Mesothelial cell of epicardium (in vitro differentiated cells): ENCODE measurements at regions not wholly inside any gene's neighbourhood (a gene's known extent, or its start where the extent isn't known, plus 50 kb on each side); places are given as distances from the start of the nearest gene placed in this dataset.

Experiments
- DNase-seq, 2 experiments: peaks; one replicate each; pipeline ENCODE4 v3.0.0; 2021; ENCODE audit warnings: low spot score in 2 of 2; ENCODE audit not compliant: unreplicated experiment in 2 of 2
- H3K27ac Mint-ChIP-seq: 2 replicates; pipeline ENCODE4 v1.8.0; 2021; ENCODE audit warnings: mixed read lengths
- H3K27me3 Mint-ChIP-seq: 2 replicates; pipeline ENCODE4 v1.8.0; 2021; ENCODE audit warnings: low read depth, mixed read lengths
- H3K36me3 Mint-ChIP-seq: 2 replicates; pipeline ENCODE4 v1.8.0; 2021; ENCODE audit warnings: mixed read lengths
- H3K4me1 Mint-ChIP-seq: 2 replicates; pipeline ENCODE4 v1.8.0; 2021; ENCODE audit warnings: mixed read lengths
- H3K4me3 Mint-ChIP-seq: 2 replicates; pipeline ENCODE4 v1.8.0; 2021; ENCODE audit warnings: mild to moderate bottlenecking, moderate library complexity, mixed read lengths
- H3K9me3 Mint-ChIP-seq: 2 replicates; pipeline ENCODE4 v1.8.0; 2021; ENCODE audit warnings: mixed read lengths
- TF ChIP-seq, protein P1 (sequence below): fragments of 200-600 bp; sonication (generic); IDR thresholded peaks from one replicate; pipeline ENCODE4 v1.5.0; 2021; ENCODE audit warnings: antibody characterized with exemption; ENCODE audit not compliant: unreplicated experiment

DNA sequence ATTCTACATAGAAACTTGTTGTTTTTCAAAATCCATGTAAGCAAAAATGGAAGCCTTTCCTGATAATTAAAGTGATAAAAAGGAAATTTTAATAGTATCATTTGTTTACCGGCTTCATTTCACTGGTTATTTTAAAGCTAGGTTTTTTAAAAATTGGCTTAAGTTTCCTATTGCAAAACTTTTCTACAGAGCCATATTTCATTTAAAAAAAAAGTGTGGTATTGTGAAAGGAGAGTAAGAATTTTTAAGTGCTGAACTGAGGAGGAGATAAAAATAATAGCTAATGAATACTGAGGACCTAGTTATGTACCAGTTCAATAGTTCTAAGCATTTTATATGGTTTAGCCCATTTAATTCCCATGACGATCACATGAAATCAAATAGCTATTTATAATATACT is 172.2 kb upstream of the COL1A2 start:
- H3K27me3 Mint-ChIP-seq, result peaks cover 4% of the 10 kb centered on the region
- H3K4me1 Mint-ChIP-seq, result peaks cover 8% of the 10 kb centered on the region
- TF ChIP-seq, protein P1, sequence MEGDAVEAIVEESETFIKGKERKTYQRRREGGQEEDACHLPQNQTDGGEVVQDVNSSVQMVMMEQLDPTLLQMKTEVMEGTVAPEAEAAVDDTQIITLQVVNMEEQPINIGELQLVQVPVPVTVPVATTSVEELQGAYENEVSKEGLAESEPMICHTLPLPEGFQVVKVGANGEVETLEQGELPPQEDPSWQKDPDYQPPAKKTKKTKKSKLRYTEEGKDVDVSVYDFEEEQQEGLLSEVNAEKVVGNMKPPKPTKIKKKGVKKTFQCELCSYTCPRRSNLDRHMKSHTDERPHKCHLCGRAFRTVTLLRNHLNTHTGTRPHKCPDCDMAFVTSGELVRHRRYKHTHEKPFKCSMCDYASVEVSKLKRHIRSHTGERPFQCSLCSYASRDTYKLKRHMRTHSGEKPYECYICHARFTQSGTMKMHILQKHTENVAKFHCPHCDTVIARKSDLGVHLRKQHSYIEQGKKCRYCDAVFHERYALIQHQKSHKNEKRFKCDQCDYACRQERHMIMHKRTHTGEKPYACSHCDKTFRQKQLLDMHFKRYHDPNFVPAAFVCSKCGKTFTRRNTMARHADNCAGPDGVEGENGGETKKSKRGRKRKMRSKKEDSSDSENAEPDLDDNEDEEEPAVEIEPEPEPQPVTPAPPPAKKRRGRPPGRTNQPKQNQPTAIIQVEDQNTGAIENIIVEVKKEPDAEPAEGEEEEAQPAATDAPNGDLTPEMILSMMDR, result no peak
- H3K4me3 Mint-ChIP-seq, result no peak overlapping the region
- no peak for DNase-seq
- no peaks in the 10 kb centered on the region for H3K9me3 Mint-ChIP-seq
- H3K36me3 Mint-ChIP-seq, result no peaks in the 10 kb centered on the region
- no peak overlapping the region for H3K27ac Mint-ChIP-seq

DNA sequence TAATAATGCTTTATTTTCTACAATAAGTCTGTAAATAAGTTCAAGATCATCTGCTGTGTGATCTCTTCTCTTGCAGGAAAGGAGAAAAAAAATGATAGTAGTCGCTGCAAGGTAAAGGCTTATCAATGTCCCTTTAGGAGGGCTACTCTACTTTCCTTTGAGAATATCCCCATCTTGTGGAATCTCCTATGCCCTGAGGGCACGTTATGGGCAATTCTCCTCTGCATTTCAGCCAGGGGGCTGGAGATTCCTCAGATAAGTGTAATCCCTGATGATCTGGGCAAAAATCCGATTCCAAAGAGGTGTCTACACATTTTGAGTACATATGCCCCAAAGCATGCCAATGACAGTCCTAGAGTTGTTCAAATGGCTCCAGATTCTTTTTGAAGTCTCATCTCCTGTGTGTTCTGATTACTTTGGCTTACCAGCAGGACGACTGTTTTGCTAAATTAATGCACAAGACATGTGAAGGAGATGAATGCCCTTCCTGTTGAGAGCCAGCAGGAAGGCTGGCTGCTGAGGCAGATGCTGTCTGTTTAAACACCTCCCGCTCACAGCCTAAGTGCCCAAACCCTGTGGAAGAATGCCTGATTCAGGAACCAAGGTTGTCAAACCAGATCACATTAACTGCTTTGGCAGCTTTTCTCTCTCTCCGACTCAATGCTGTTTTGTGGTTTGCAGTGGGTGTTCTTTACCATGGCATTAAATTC is 171.2 kb upstream of the COL1A2 start:
- no peak for DNase-seq
- Mint-ChIP-seq H3K4me1 (peaks cover 8% of the 10 kb centered on the region), H3K27ac (no peak overlapping the region), H3K4me3 (no peak overlapping the region), H3K36me3 (no peaks in the 10 kb centered on the region), H3K9me3 (no peaks in the 10 kb centered on the region), H3K27me3 (peaks cover 4% of the 10 kb centered on the region)
- TF ChIP-seq, protein P1, result no peak

GRCh38 chr7:94228223-94228622 is 166.5 kb upstream of the COL1A2 start:
- TF ChIP-seq, protein P1, result no peak
- DNase-seq, result no peak
- H3K9me3 Mint-ChIP-seq, result peaks cover 7% of the 10 kb centered on the region
- peaks cover 4% of the 10 kb centered on the region for H3K27me3 Mint-ChIP-seq
- H3K4me1 Mint-ChIP-seq, result peaks cover 8% of the 10 kb centered on the region
- no peak overlapping the region for H3K27ac Mint-ChIP-seq
- no peak overlapping the region for H3K4me3 Mint-ChIP-seq
- no peaks in the 10 kb centered on the region for H3K36me3 Mint-ChIP-seq

DNA sequence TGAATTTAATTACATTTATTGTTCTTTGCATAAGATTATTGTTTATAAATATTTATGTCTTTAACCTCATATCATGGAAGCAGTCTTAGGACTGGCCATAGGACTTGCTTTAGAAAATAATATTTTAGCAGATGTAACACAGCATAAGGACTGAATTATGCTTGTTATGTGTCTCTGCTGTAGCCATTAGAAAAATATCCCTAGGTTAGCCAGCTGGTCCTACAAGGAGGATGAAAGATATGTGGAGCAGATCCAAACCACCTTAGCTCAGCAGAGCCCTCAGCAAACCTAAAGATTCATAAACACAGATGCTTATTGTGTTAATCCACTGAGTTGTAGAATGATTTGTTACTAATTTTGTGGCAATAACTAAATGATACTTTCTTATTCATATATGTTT is 166.0 kb upstream of the COL1A2 start:
- H3K9me3 Mint-ChIP-seq, result peaks cover 7% of the 10 kb centered on the region
- DNase-seq, result no peak
- no peaks in the 10 kb centered on the region for H3K36me3 Mint-ChIP-seq
- H3K27ac Mint-ChIP-seq, result no peak overlapping the region
- TF ChIP-seq, protein P1, result no peak
- H3K27me3 Mint-ChIP-seq, result peaks cover under 1% of the 10 kb centered on the region
- H3K4me3 Mint-ChIP-seq, result no peak overlapping the region
- peaks cover 5% of the 10 kb centered on the region for H3K4me1 Mint-ChIP-seq

GRCh38 chr7:94231305-94231704 is 163.4 kb upstream of the COL1A2 start:
- no peaks in the 10 kb centered on the region for H3K4me1 Mint-ChIP-seq
- peaks cover 7% of the 10 kb centered on the region for H3K9me3 Mint-ChIP-seq
- no peak for DNase-seq
- no peak overlapping the region for H3K27ac Mint-ChIP-seq
- no peaks in the 10 kb centered on the region for H3K27me3 Mint-ChIP-seq
- TF ChIP-seq, protein P1, result no peak
- H3K36me3 Mint-ChIP-seq, result no peaks in the 10 kb centered on the region
- no peak overlapping the region for H3K4me3 Mint-ChIP-seq
